Neural cell (in vitro differentiated cells): ENCODE measurements at regions not wholly inside any gene's neighbourhood (a gene's known extent, or its start where the extent isn't known, plus 50 kb on each side); places are given as distances from the start of the nearest gene placed in this dataset.

ENCODE experiments used
- H2AFZ ChIP-seq: fragments of 200-600, 300-800 bp; sonication (generic), shearing (Covaris generic); 2 replicates; pipeline ENCODE4 v1.6.0; 2014; ENCODE audit warnings: low read depth, mild to moderate bottlenecking, antibody characterized with exemption, low read length, moderate library complexity
- H3F3A ChIP-seq: fragments of 200-600 bp; shearing (Covaris generic); 2 replicates; pipeline ENCODE4 v1.6.1; 2016; ENCODE audit warnings: mild to moderate bottlenecking, moderate library complexity, mixed read lengths, antibody characterized with exemption, low read length; ENCODE audit not compliant: insufficient read depth, poor library complexity, severe bottlenecking
- H3K27ac ChIP-seq: fragments of 200-600, 300-800 bp; sonication (generic), shearing (Covaris generic); 2 replicates; pipeline ENCODE4 v1.5.1; 2014; ENCODE audit warnings: mild to moderate bottlenecking, low read length, moderate library complexity
- H3K27me3 ChIP-seq: fragments of 300-800, 200-600 bp; sonication (generic), shearing (Covaris generic); 2 replicates; pipeline ENCODE4 v1.6.0; 2014; ENCODE audit warnings: mild to moderate bottlenecking, low read depth, low read length, moderate library complexity; ENCODE audit not compliant: insufficient read depth
- H3K36me3 ChIP-seq: fragments of 300-800, 200-600 bp; sonication (generic), shearing (Covaris generic); 2 replicates; pipeline ENCODE4 v1.5.1; 2014; ENCODE audit warnings: mild to moderate bottlenecking, antibody characterized with exemption, low read length, moderate library complexity; ENCODE audit not compliant: insufficient read depth
- H3K4me2 ChIP-seq: fragments of 300-800, 200-600 bp; sonication (generic), shearing (Covaris generic); 2 replicates; pipeline ENCODE4 v1.6.0; 2014; ENCODE audit warnings: mild to moderate bottlenecking, low read length
- H3K4me3 ChIP-seq: fragments of 300-800, 200-600 bp; sonication (generic), shearing (Covaris generic); 2 replicates; pipeline ENCODE4 v1.5.1; 2014; ENCODE audit warnings: mild to moderate bottlenecking, low read length, moderate library complexity
- H3K79me2 ChIP-seq: fragments of 200-600 bp; shearing (Covaris generic); replicated peaks from 2 replicates; pipeline ENCODE4 v1.6.0; 2014; ENCODE audit warnings: mild to moderate bottlenecking, low read length, moderate library complexity; ENCODE audit not compliant: insufficient read depth
- H3K9ac ChIP-seq: fragments of 300-800, 200-600 bp; sonication (generic), shearing (Covaris generic); 2 replicates; pipeline ENCODE4 v1.6.1; 2016; ENCODE audit warnings: mild to moderate bottlenecking, low read length, mixed read lengths
- H3K9me2 ChIP-seq: fragments of 200-600 bp; shearing (Covaris generic); 2 replicates; pipeline ENCODE4 v1.6.1; 2016; ENCODE audit warnings: mild to moderate bottlenecking, low read length, mixed read lengths; ENCODE audit not compliant: insufficient read depth
- H3K9me3 ChIP-seq: fragments of 200-600, 300-800 bp; sonication (generic), shearing (Covaris generic); 2 replicates; pipeline ENCODE4 v1.6.1; 2016; ENCODE audit warnings: mild to moderate bottlenecking, mixed run types, low read length, moderate library complexity, mixed read lengths
- H4K20me1 ChIP-seq: fragments of 200-600 bp; shearing (Covaris generic); 2 replicates; pipeline ENCODE4 v1.6.1; 2016; ENCODE audit warnings: mild to moderate bottlenecking, mixed run types; ENCODE audit not compliant: insufficient read depth
- EP300 ChIP-seq: fragments of 450-650 bp; conservative IDR thresholded peaks from 2 replicates; pipeline ENCODE4 v1.6.1; 2014; ENCODE audit warnings: antibody characterized with exemption, mild to moderate bottlenecking, moderate library complexity; ENCODE audit not compliant: poor library complexity, severe bottlenecking
- EZH2 ChIP-seq: fragments of 200-600, 300-800 bp; shearing (Covaris generic), sonication (generic); IDR thresholded peaks from 2 replicates; pipeline ENCODE4 v1.6.1; 2014; ENCODE audit warnings: antibody characterized with exemption, low read length, borderline replicate concordance, mild to moderate bottlenecking; ENCODE audit not compliant: insufficient read depth, poor library complexity, severe bottlenecking
- MXI1 ChIP-seq: fragments of 450-650 bp; conservative IDR thresholded peaks from 2 replicates; pipeline ENCODE4 v1.6.1; 2014; ENCODE audit warnings: antibody characterized with exemption, mild to moderate bottlenecking; ENCODE audit not compliant: poor library complexity, severe bottlenecking
- POLR2AphosphoS5 ChIP-seq: IDR thresholded peaks from 2 replicates; pipeline ENCODE4 v1.6.1; 2012
- RAD21 ChIP-seq: fragments of 450-650 bp; conservative IDR thresholded peaks from 2 replicates; pipeline ENCODE4 v1.6.1; 2014; ENCODE audit warnings: antibody characterized with exemption, mild to moderate bottlenecking, moderate library complexity
- SMC3 ChIP-seq: fragments of 450-650 bp; conservative IDR thresholded peaks from 2 replicates; pipeline ENCODE4 v1.6.1; 2014; ENCODE audit warnings: antibody characterized with exemption, mild to moderate bottlenecking, moderate library complexity; ENCODE audit not compliant: poor library complexity
- TAF1 ChIP-seq: IDR thresholded peaks from 2 replicates; pipeline ENCODE4 v1.6.1; 2012; ENCODE audit warnings: low read depth
- TF ChIP-seq, protein P1 (sequence below): IDR thresholded peaks from 2 replicates; pipeline ENCODE4 v1.6.1; 2012; ENCODE audit warnings: borderline replicate concordance
- TF ChIP-seq, protein P2 (sequence below): fragments of 450-650 bp; IDR thresholded peaks from 2 replicates; pipeline ENCODE4 v1.5.1; 2014; ENCODE audit warnings: antibody characterized with exemption, mild to moderate bottlenecking, moderate library complexity; ENCODE audit not compliant: poor library complexity, severe bottlenecking

DNA sequence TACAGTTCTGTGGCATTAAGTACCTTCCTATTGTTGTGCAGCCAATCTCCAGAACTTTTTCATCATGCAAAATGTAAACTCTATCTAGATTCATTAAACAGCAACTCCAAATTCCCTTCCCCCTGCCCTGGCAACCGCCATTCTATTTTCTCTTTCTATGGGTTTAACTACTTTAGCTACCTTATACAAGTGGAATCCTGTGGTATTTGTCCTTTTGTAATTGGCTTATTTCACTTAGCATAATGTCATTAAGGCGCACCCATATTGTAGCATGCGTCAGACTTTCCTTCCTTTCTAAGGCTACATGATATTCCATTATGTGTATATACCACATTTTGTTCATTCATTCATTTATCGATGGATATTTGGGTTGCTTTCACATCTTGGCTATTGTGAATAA is 142.4 kb downstream of the CAAP1 start:
- no peak overlapping the region for H2AFZ ChIP-seq
- H3K36me3 ChIP-seq: no peaks in the 10 kb centered on the region
- no peak overlapping the region for H3K4me3 ChIP-seq
- H3K9ac ChIP-seq: no peak overlapping the region
- H3K4me2 ChIP-seq: no peak overlapping the region
- H3K27me3 ChIP-seq: no peaks in the 10 kb centered on the region
- no peak overlapping the region for H3K27ac ChIP-seq
- H3K9me2 ChIP-seq: no peaks in the 10 kb centered on the region
- H3K9me3 ChIP-seq: no peaks in the 10 kb centered on the region
- no peaks in the 10 kb centered on the region for H4K20me1 ChIP-seq
- no peak for TF ChIP-seq TAF1
- TF ChIP-seq EZH2: no peak
- no peak for TF ChIP-seq EP300
- no peak for TF ChIP-seq POLR2AphosphoS5
- no peak for TF ChIP-seq RAD21
- TF ChIP-seq MXI1: no peak
- TF ChIP-seq, protein P1, sequence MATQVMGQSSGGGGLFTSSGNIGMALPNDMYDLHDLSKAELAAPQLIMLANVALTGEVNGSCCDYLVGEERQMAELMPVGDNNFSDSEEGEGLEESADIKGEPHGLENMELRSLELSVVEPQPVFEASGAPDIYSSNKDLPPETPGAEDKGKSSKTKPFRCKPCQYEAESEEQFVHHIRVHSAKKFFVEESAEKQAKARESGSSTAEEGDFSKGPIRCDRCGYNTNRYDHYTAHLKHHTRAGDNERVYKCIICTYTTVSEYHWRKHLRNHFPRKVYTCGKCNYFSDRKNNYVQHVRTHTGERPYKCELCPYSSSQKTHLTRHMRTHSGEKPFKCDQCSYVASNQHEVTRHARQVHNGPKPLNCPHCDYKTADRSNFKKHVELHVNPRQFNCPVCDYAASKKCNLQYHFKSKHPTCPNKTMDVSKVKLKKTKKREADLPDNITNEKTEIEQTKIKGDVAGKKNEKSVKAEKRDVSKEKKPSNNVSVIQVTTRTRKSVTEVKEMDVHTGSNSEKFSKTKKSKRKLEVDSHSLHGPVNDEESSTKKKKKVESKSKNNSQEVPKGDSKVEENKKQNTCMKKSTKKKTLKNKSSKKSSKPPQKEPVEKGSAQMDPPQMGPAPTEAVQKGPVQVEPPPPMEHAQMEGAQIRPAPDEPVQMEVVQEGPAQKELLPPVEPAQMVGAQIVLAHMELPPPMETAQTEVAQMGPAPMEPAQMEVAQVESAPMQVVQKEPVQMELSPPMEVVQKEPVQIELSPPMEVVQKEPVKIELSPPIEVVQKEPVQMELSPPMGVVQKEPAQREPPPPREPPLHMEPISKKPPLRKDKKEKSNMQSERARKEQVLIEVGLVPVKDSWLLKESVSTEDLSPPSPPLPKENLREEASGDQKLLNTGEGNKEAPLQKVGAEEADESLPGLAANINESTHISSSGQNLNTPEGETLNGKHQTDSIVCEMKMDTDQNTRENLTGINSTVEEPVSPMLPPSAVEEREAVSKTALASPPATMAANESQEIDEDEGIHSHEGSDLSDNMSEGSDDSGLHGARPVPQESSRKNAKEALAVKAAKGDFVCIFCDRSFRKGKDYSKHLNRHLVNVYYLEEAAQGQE: no peak
- TF ChIP-seq, protein P2, sequence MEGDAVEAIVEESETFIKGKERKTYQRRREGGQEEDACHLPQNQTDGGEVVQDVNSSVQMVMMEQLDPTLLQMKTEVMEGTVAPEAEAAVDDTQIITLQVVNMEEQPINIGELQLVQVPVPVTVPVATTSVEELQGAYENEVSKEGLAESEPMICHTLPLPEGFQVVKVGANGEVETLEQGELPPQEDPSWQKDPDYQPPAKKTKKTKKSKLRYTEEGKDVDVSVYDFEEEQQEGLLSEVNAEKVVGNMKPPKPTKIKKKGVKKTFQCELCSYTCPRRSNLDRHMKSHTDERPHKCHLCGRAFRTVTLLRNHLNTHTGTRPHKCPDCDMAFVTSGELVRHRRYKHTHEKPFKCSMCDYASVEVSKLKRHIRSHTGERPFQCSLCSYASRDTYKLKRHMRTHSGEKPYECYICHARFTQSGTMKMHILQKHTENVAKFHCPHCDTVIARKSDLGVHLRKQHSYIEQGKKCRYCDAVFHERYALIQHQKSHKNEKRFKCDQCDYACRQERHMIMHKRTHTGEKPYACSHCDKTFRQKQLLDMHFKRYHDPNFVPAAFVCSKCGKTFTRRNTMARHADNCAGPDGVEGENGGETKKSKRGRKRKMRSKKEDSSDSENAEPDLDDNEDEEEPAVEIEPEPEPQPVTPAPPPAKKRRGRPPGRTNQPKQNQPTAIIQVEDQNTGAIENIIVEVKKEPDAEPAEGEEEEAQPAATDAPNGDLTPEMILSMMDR: no peak
- TF ChIP-seq SMC3: no peak
- no peaks in the 10 kb centered on the region for H3F3A ChIP-seq
- no peaks in the 10 kb centered on the region for H3K79me2 ChIP-seq

DNA sequence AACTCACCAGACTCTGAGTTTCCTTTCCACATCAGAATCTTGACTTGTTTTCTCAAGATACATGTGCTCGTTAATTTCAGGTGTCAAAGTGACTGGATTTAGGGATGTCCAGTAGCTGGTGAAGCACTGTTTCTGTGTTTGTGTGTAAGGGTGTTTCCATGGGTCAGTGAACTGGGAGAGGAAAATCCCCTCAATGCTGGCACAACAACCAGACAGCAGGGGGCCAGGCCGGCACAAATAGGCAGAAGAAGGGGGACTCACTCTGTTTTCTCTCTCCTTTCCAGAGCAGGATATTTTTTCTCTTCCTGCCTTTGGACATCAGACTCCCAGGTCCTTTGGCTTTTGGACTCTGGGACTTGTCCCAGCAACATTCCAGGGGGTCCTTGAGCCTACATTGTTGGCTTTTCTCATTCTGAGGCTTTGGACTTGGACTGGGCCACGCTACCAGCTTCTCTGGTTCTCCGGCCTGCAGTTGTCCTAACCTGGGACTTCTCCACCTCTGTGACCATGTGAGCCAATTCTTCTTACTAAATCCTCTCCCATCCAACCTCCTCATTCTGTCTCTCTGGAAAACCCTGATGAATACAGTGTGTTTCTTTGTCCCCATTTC is 144.0 kb downstream of the CAAP1 start:
- Histone ChIP-seq H4K20me1 (no peaks in the 10 kb centered on the region), H3K36me3 (no peaks in the 10 kb centered on the region), H3K4me2 (no peak overlapping the region), H3K27me3 (no peaks in the 10 kb centered on the region), H3K79me2 (no peaks in the 10 kb centered on the region), H3K9me2 (no peaks in the 10 kb centered on the region), H3F3A (no peaks in the 10 kb centered on the region), H3K9ac (no peak overlapping the region), H2AFZ (no peak overlapping the region), H3K4me3 (no peak overlapping the region), H3K27ac (no peak overlapping the region), H3K9me3 (no peaks in the 10 kb centered on the region)
- TF ChIP-seq POLR2AphosphoS5: no peak
- TF ChIP-seq, protein P2: no peak
- no peak for TF ChIP-seq EZH2
- no peak for TF ChIP-seq SMC3
- no peak for TF ChIP-seq EP300
- TF ChIP-seq RAD21: no peak
- no peak for TF ChIP-seq MXI1
- TF ChIP-seq, protein P1: no peak
- no peak for TF ChIP-seq TAF1
